IMR-90 (cell line): ENCODE measurements at regions not wholly inside any gene's neighbourhood (a gene's known extent, or its start where the extent isn't known, plus 50 kb on each side); places are given as distances from the start of the nearest gene placed in this dataset.
A peak's percentile ranks its signal among the peaks of the same experiment; 100 is the strongest.

Experiments
- ATAC-seq: fragments of 200-7000 bp; cut with Tn5 transposase; 2 replicates; pipeline ENCODE4 v1.9.1; 2020; ENCODE audit warnings: low read depth, mild to moderate bottlenecking, moderate library complexity
- BruUV-seq: library from RNA; stranded (reverse); fragments of 400-500 nt; replicated peaks from 2 replicates; lab custom pipeline; 2021; lab: Mats Ljungman, UMichigan
- CTCF ChIA-PET: fragments of 300-600 bp; formaldehyde crosslinking; extraction: SDS; loops from one replicate; lab custom pipeline; 2021; ENCODE audit warnings: antibody characterized with exemption; lab: Yijun Ruan, JAX
- POLR2A ChIA-PET: fragments of 300-600 bp; sonication (Branson Sonifier 250); formaldehyde crosslinking; loops from one replicate; lab custom pipeline; 2022; ENCODE audit warnings: antibody characterized with exemption; ENCODE audit not compliant: unreplicated experiment; lab: Charles Lee
- DNase-seq: peaks from one replicate; pipeline ENCODE4 v3.0.0; 2013
- H2AFZ ChIP-seq: replicated peaks from 2 replicates; pipeline ENCODE3; 2013; ENCODE audit warnings: low read length, mild to moderate bottlenecking; ENCODE audit not compliant: poor library complexity
- H2AK5ac ChIP-seq: 2 replicates; pipeline ENCODE4 v1.6.1; 2013; ENCODE audit warnings: low read depth, low read length, inconsistent platforms
- H2AK9ac ChIP-seq: replicated peaks from 2 replicates; pipeline ENCODE3; 2013; ENCODE audit warnings: mild to moderate bottlenecking, low read depth, low read length, moderate library complexity; ENCODE audit not compliant: poor library complexity
- H2BK120ac ChIP-seq: 2 replicates; pipeline ENCODE4 v1.6.1; 2013; ENCODE audit warnings: low read depth, low read length, inconsistent platforms
- H2BK15ac ChIP-seq: 3 replicates; pipeline ENCODE4 v1.6.1; 2013; ENCODE audit warnings: low read depth, low read length, inconsistent platforms
- H2BK20ac ChIP-seq: 2 replicates; pipeline ENCODE4 v1.6.1; 2013; ENCODE audit warnings: low read depth, mild to moderate bottlenecking, inconsistent platforms, low read length, moderate library complexity
- H2BK5ac ChIP-seq: 2 replicates; pipeline ENCODE4 v1.6.1; 2013; ENCODE audit warnings: mild to moderate bottlenecking, low read depth, low read length, inconsistent platforms; ENCODE audit not compliant: poor library complexity, severe bottlenecking
- H3K14ac ChIP-seq: replicated peaks from 2 replicates; pipeline ENCODE4 v1.6.1; 2013; ENCODE audit warnings: low read depth, low read length, inconsistent platforms
- H3K18ac ChIP-seq: 2 replicates; pipeline ENCODE4 v1.6.1; 2013; ENCODE audit warnings: low read depth, low read length, control low read depth
- H3K23ac ChIP-seq: 2 replicates; pipeline ENCODE4 v1.6.1; 2013; ENCODE audit warnings: low read depth, low read length, inconsistent platforms
- H3K27ac ChIP-seq: 2 replicates; pipeline ENCODE4 v1.5.1; 2013; ENCODE audit warnings: mild to moderate bottlenecking, control low read depth, low read length; ENCODE audit not compliant: insufficient read depth
- H3K27me3 ChIP-seq: 2 replicates; pipeline ENCODE4 v1.6.1; 2013; ENCODE audit warnings: low read length; ENCODE audit not compliant: control insufficient read depth, insufficient read depth
- H3K36me3 ChIP-seq: 2 replicates; pipeline ENCODE4 v1.6.1; 2013; ENCODE audit warnings: low read length, mixed read lengths; ENCODE audit not compliant: control insufficient read depth, insufficient read depth
- H3K4ac ChIP-seq: 2 replicates; pipeline ENCODE4 v1.6.1; 2013; ENCODE audit warnings: low read depth, low read length, inconsistent platforms
- H3K4me1 ChIP-seq: 2 replicates; pipeline ENCODE4 v1.6.1; 2013; ENCODE audit warnings: low read length, mixed read lengths; ENCODE audit not compliant: control insufficient read depth, insufficient read depth
- H3K4me2 ChIP-seq: 2 replicates; pipeline ENCODE4 v1.6.1; 2013; ENCODE audit warnings: low read depth, mild to moderate bottlenecking, control low read depth, low read length, moderate library complexity
- H3K4me3 ChIP-seq: 2 replicates; pipeline ENCODE4 v1.5.1; 2013; ENCODE audit warnings: low read depth, mild to moderate bottlenecking, control low read depth, low read length, moderate library complexity; ENCODE audit not compliant: insufficient read depth
- H3K56ac ChIP-seq: 2 replicates; pipeline ENCODE4 v1.6.1; 2013; ENCODE audit warnings: low read length, inconsistent platforms; ENCODE audit not compliant: insufficient read depth; ENCODE audit errors: extremely low read depth
- H3K79me1 ChIP-seq, 2 experiments: 2 replicates each; pipeline ENCODE4 v1.6.1; 2013; ENCODE audit warnings: low read length in 2 of 2, inconsistent platforms in 1 of 2, low read depth in 1 of 2
- H3K9ac ChIP-seq: 2 replicates; pipeline ENCODE4 v1.6.1; 2013; ENCODE audit warnings: low read depth, low read length, control low read depth
- H3K9me1 ChIP-seq: 2 replicates; pipeline ENCODE4 v1.6.1; 2013; ENCODE audit warnings: low read length, inconsistent platforms; ENCODE audit not compliant: insufficient read depth
- H3K9me3 ChIP-seq: 2 replicates; pipeline ENCODE4 v1.6.1; 2013; ENCODE audit warnings: low read length; ENCODE audit not compliant: control insufficient read depth, insufficient read depth
- H4K20me1 ChIP-seq: 2 replicates; pipeline ENCODE4 v1.6.1; 2013; ENCODE audit warnings: low read length, inconsistent platforms; ENCODE audit not compliant: insufficient read depth
- H4K5ac ChIP-seq: 2 replicates; pipeline ENCODE4 v1.6.1; 2013; ENCODE audit warnings: mild to moderate bottlenecking, low read depth, low read length, control low read depth
- H4K8ac ChIP-seq, 2 experiments: 2 replicates each; pipeline ENCODE4 v1.6.1; 2013; ENCODE audit warnings: low read depth in 2 of 2, low read length in 2 of 2, control low read depth in 1 of 2, inconsistent platforms in 1 of 2
- H4K91ac ChIP-seq: 2 replicates; pipeline ENCODE4 v1.6.1; 2013; ENCODE audit warnings: low read depth, low read length, inconsistent platforms; ENCODE audit not compliant: insufficient read depth
- CEBPB ChIP-seq: IDR thresholded peaks from 2 replicates; pipeline ENCODE4 v1.6.1; 2012; ENCODE audit warnings: low read depth, low read length, improper control_type of control experiment
- CHD1 ChIP-seq: IDR thresholded peaks from 2 replicates; pipeline ENCODE4 v1.6.1; 2012; ENCODE audit warnings: low read depth, low read length, improper control_type of control experiment
- FOS ChIP-seq: fragments of 150-350 bp; IDR thresholded peaks from 2 replicates; pipeline ENCODE4 v1.6.1; 2016; ENCODE audit warnings: low read depth, low read length
- MAFK ChIP-seq: IDR thresholded peaks from 2 replicates; pipeline ENCODE4 v1.6.1; 2012; ENCODE audit warnings: low read depth, low read length, improper control_type of control experiment
- MAZ ChIP-seq: IDR thresholded peaks from 2 replicates; pipeline ENCODE4 v1.6.1; 2012; ENCODE audit warnings: low read depth, mild to moderate bottlenecking, low read length, improper control_type of control experiment, moderate library complexity, borderline replicate concordance
- MXI1 ChIP-seq: IDR thresholded peaks from 2 replicates; pipeline ENCODE4 v1.6.1; 2012; ENCODE audit warnings: low read depth, mild to moderate bottlenecking, low read length, moderate library complexity, borderline replicate concordance
- NFE2L2 ChIP-seq: fragments of 150-350 bp; IDR thresholded peaks from 2 replicates; pipeline ENCODE4 v1.6.1; 2016; ENCODE audit warnings: low read depth, mild to moderate bottlenecking, low read length
- POLR2A ChIP-seq: IDR thresholded peaks from 2 replicates; pipeline ENCODE4 v1.6.1; 2012; ENCODE audit warnings: mild to moderate bottlenecking, low read depth, low read length
- RAD21 ChIP-seq: IDR thresholded peaks from 2 replicates; pipeline ENCODE4 v1.6.1; 2012; ENCODE audit warnings: low read length, improper control_type of control experiment
- RCOR1 ChIP-seq: IDR thresholded peaks from 2 replicates; pipeline ENCODE4 v1.6.1; 2012; ENCODE audit warnings: mild to moderate bottlenecking, low read length, improper control_type of control experiment; ENCODE audit not compliant: insufficient replicate concordance
- RFX5 ChIP-seq: IDR thresholded peaks from 2 replicates; pipeline ENCODE4 v1.8.0; 2012; ENCODE audit warnings: low read depth, mild to moderate bottlenecking, low read length, moderate library complexity
- SMC3 ChIP-seq: fragments of 150-350 bp; IDR thresholded peaks from 2 replicates; pipeline ENCODE4 v1.6.1; 2016; ENCODE audit warnings: low read depth, mild to moderate bottlenecking, antibody characterized with exemption, low read length, moderate library complexity
- whole genome bisulfite sequencing, 2 experiments: methylation state at CpG; one replicate each; pipeline versions ENCODE4 v1.1.5 to v1.1.7; 2013; ENCODE audit warnings: missing lambda C conversion rate in 2 of 2; ENCODE audit not compliant: insufficient read length in 1 of 2; ENCODE audit errors: extremely low coverage in 2 of 2; 5-methylcytosine and 5-hydroxymethylcytosine counted together
- dilution Hi-C: fragments of 300-500 bp; cut with HindIII; formaldehyde crosslinking; loops from one replicate; pipeline ENCODE4 v1.14.3; 2018; ENCODE audit warnings: low sequenced_read_pairs; ENCODE audit not compliant: unreplicated experiment
- in situ Hi-C: fragments of 300-500 bp; cut with MboI; formaldehyde crosslinking; loops from 3 replicates; pipeline ENCODE4 v1.14.3; 2019; ENCODE audit warnings: low sequenced_read_pairs, inconsistent platforms, mixed read lengths
- intact Hi-C: fragments of 100-400 bp; cut with micrococcal nuclease; formaldehyde crosslinking; loops from 2 replicates; pipeline ENCODE4 v1.10.0; 2022
- TF ChIP-seq, protein P1 (sequence below): fragments of 150-350 bp; IDR thresholded peaks from 2 replicates; pipeline ENCODE4 v1.6.1; 2016; ENCODE audit warnings: low read depth, mild to moderate bottlenecking, low read length, moderate library complexity, borderline replicate concordance
- TF ChIP-seq, protein P2 (sequence below): conservative IDR thresholded peaks from 2 replicates; pipeline ENCODE4 v1.5.1; 2012; ENCODE audit warnings: mild to moderate bottlenecking, low read depth, low read length, improper control_type of control experiment
- TF ChIP-seq, protein P3 (sequence below): fragments of 150-350 bp; IDR thresholded peaks from 2 replicates; pipeline ENCODE4 v1.6.1; 2017; ENCODE audit warnings: mild to moderate bottlenecking, antibody characterized with exemption, low read length, low read depth

DNA sequence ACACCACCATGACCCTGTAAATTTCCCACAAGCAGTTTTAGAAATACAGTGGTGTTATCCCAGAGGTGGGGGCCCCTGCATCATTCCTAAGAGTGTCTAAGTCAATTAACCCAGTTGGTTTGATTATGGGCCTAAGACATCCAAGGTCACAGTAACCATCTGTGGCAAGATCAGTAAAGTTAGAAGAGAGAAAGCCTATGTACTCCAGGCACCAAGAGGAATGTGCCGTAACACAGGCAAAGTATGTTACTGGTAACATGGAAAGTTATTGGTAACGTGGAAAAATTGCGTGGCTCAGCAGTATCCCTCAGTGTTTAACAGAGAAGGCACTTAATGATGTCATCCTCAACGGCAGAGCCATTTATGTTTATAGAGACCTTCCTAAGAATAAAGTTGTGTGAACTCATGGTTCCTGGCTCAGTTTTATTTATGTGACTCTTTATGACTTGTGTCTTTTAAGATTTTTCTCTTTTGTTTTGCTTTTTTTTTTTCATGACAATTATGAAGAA is 144.1 kb upstream of the RASGRP1 start:
- no peak overlapping the region for H2AFZ ChIP-seq
- no peak overlapping the region; the same call in 1 of the 2 replicates for H3K9ac ChIP-seq
- H3K4me1 ChIP-seq: peaks cover 8% of the 10 kb centered on the region
- H2BK120ac ChIP-seq: peak overlapping the region; percentile 90
- H2BK20ac ChIP-seq: peak overlapping the region; percentile 83
- peak overlapping the region; percentile 87; the same call in 2 of the 3 replicates for H2BK15ac ChIP-seq
- H2AK5ac ChIP-seq: peak overlapping the region; percentile 92; the same call in 1 of the 2 replicates
- H3K56ac ChIP-seq: no peak overlapping the region
- peak overlapping the region; percentile 21 for H3K23ac ChIP-seq
- no peak overlapping the region for H3K4me3 ChIP-seq
- no CpG with 5 or more reads among the region's 4 CpGs for WGBS, 2 experiments
- H3K79me1 ChIP-seq: peaks cover 0 to 3% of the 10 kb centered on the region in 2 experiments; a peak in 1 of 4 replicates
- no peak overlapping the region for H2AK9ac ChIP-seq
- DNase-seq (peak; percentile 75), ATAC-seq (peak; percentile 18)
- H4K91ac ChIP-seq: peak overlapping the region; percentile 92
- H3K4me2 ChIP-seq: peak overlapping the region; percentile 3; the same call in 1 of the 2 replicates
- no peaks in the 10 kb centered on the region for H4K20me1 ChIP-seq
- in situ Hi-C loops (loop anchor here (5.0 to 25.0 kb wide), 4 partner anchors 464 to 874 kb away; partner anchors contain the start of gene THBS1), intact Hi-C loops (loop anchor here (1.0 to 10.0 kb wide), 11 partner anchors 156 to 1076 kb away; partner anchors contain the start of gene FSIP1), dilution Hi-C loops (no loop called here)
- H3K9me3 ChIP-seq: no peaks in the 10 kb centered on the region
- no peaks in the 10 kb centered on the region for H3K27me3 ChIP-seq
- peak overlapping the region in 1 of 2 experiments; percentile 75; a peak in 2 of 4 replicates for H4K8ac ChIP-seq
- no TSS peak for BruUV-seq
- peak overlapping the region; percentile 38 for H4K5ac ChIP-seq
- peak overlapping the region; percentile 74; the same call in 1 of the 2 replicates for H3K27ac ChIP-seq
- H3K36me3 ChIP-seq: no peaks in the 10 kb centered on the region
- peak overlapping the region; percentile 92 for H2BK5ac ChIP-seq
- H3K18ac ChIP-seq: peak overlapping the region; percentile 49
- ChIA-PET POLR2A (no interaction called here), CTCF (interaction anchor here (0.7 to 1.2 kb wide), 2 partner anchors 254 to 933 kb away, joined by 3 to 5 read pairs; no protein-coding TSS in a partner anchor)
- peaks cover 3% of the 10 kb centered on the region for H3K9me1 ChIP-seq
- peak overlapping the region; percentile 81 for H3K4ac ChIP-seq
- peak overlapping the region; percentile 75 for H3K14ac ChIP-seq
- TF ChIP-seq RCOR1 (no peak), MXI1 (no peak), RAD21 (peak; percentile 22), CHD1 (no peak), NFE2L2 (no peak), MAFK (peak; percentile 94), POLR2A (no peak), CEBPB (no peak), FOS (no peak), MAZ (no peak), SMC3 (no peak), RFX5 (no peak)
- TF ChIP-seq, protein P1, sequence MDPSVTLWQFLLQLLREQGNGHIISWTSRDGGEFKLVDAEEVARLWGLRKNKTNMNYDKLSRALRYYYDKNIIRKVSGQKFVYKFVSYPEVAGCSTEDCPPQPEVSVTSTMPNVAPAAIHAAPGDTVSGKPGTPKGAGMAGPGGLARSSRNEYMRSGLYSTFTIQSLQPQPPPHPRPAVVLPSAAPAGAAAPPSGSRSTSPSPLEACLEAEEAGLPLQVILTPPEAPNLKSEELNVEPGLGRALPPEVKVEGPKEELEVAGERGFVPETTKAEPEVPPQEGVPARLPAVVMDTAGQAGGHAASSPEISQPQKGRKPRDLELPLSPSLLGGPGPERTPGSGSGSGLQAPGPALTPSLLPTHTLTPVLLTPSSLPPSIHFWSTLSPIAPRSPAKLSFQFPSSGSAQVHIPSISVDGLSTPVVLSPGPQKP: no peak
- TF ChIP-seq, protein P2, sequence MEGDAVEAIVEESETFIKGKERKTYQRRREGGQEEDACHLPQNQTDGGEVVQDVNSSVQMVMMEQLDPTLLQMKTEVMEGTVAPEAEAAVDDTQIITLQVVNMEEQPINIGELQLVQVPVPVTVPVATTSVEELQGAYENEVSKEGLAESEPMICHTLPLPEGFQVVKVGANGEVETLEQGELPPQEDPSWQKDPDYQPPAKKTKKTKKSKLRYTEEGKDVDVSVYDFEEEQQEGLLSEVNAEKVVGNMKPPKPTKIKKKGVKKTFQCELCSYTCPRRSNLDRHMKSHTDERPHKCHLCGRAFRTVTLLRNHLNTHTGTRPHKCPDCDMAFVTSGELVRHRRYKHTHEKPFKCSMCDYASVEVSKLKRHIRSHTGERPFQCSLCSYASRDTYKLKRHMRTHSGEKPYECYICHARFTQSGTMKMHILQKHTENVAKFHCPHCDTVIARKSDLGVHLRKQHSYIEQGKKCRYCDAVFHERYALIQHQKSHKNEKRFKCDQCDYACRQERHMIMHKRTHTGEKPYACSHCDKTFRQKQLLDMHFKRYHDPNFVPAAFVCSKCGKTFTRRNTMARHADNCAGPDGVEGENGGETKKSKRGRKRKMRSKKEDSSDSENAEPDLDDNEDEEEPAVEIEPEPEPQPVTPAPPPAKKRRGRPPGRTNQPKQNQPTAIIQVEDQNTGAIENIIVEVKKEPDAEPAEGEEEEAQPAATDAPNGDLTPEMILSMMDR: no peak
- TF ChIP-seq, protein P3, sequence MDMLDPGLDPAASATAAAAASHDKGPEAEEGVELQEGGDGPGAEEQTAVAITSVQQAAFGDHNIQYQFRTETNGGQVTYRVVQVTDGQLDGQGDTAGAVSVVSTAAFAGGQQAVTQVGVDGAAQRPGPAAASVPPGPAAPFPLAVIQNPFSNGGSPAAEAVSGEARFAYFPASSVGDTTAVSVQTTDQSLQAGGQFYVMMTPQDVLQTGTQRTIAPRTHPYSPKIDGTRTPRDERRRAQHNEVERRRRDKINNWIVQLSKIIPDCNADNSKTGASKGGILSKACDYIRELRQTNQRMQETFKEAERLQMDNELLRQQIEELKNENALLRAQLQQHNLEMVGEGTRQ: no peak
